H1 (cell line): ENCODE measurements at regions not wholly inside any gene's neighbourhood (a gene's known extent, or its start where the extent isn't known, plus 50 kb on each side); places are given as distances from the start of the nearest gene placed in this dataset.

Experiments
- NRF1 ChIP-seq: IDR thresholded peaks from 2 replicates; pipeline ENCODE4 v1.6.1; 2011; ENCODE audit warnings: mild to moderate bottlenecking, low read depth, low read length, improper control_type of control experiment
- PHF8 ChIP-seq: fragments of 200-600 bp; sonication (generic); conservative IDR thresholded peaks from 2 replicates; pipeline ENCODE4 v1.7.1; 2012; ENCODE audit warnings: low read depth, mild to moderate bottlenecking, inconsistent platforms, low read length, moderate library complexity
- POU5F1 ChIP-seq: IDR thresholded peaks from 2 replicates; pipeline ENCODE4 v1.6.1; 2011; ENCODE audit warnings: low read depth, mild to moderate bottlenecking, low read length, moderate library complexity
- SIN3A ChIP-seq, 2 experiments: IDR thresholded peaks in 1 of 2; conservative IDR thresholded peaks in 1 of 2; 2 replicates each; pipeline ENCODE4 v1.6.1; 2011 to 2012; ENCODE audit warnings: low read length in 2 of 2, improper control_type of control experiment in 1 of 2, low read depth in 1 of 2, mild to moderate bottlenecking in 1 of 2
- SIX5 ChIP-seq: IDR thresholded peaks from 2 replicates; pipeline ENCODE4 v1.6.1; 2011; ENCODE audit warnings: mild to moderate bottlenecking, low read depth, low read length
- TF ChIP-seq, protein P1 (sequence below): IDR thresholded peaks from 2 replicates; pipeline ENCODE4 v1.6.1; 2012; ENCODE audit warnings: low read length, inconsistent platforms
- TF ChIP-seq, protein P2 (sequence below): IDR thresholded peaks from 2 replicates; pipeline ENCODE4 v1.6.1; 2011; ENCODE audit warnings: low read length, improper control_type of control experiment

- TF ChIP-seq, protein P1, sequence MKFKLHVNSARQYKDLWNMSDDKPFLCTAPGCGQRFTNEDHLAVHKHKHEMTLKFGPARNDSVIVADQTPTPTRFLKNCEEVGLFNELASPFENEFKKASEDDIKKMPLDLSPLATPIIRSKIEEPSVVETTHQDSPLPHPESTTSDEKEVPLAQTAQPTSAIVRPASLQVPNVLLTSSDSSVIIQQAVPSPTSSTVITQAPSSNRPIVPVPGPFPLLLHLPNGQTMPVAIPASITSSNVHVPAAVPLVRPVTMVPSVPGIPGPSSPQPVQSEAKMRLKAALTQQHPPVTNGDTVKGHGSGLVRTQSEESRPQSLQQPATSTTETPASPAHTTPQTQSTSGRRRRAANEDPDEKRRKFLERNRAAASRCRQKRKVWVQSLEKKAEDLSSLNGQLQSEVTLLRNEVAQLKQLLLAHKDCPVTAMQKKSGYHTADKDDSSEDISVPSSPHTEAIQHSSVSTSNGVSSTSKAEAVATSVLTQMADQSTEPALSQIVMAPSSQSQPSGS: no peak
- TF ChIP-seq SIX5 (no peak), SIN3A (conservative IDR thresholded peaks at IDR 0.05 in 1 of 2, IDR thresholded peaks at IDR 0.05 in 1 of 2; ENCODE audit: low read depth in 1 of 2, low read length in 2 of 2) (no peak), NRF1 (no peak), PHF8 (no peak), POU5F1 (no peak)
- TF ChIP-seq, protein P2, sequence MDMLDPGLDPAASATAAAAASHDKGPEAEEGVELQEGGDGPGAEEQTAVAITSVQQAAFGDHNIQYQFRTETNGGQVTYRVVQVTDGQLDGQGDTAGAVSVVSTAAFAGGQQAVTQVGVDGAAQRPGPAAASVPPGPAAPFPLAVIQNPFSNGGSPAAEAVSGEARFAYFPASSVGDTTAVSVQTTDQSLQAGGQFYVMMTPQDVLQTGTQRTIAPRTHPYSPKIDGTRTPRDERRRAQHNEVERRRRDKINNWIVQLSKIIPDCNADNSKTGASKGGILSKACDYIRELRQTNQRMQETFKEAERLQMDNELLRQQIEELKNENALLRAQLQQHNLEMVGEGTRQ: no peak
These were observed 466.9 kb downstream of the DMRTA1 start (continued) for GRCh38 chr9:22913518-22913917.
